Keratinocyte (primary cell): ENCODE measurements at regions not wholly inside any gene's neighbourhood (a gene's known extent, or its start where the extent isn't known, plus 50 kb on each side); places are given as distances from the start of the nearest gene placed in this dataset.

ENCODE experiments used
- DNase-seq: peaks from one replicate; pipeline ENCODE4 v3.0.0-alpha.2; 2011; ENCODE audit warnings: low read depth, missing footprints, low spot score
- FAIRE-seq: peaks from 2 replicates; lab custom pipeline; 2011; peaks lifted over from hg19 to GRCh38; lab: Jason Lieb, UNC
- H2AFZ ChIP-seq: 2 replicates; pipeline ENCODE4 v1.6.0; 2012; ENCODE audit warnings: low read length, control low read depth, inconsistent platforms; ENCODE audit not compliant: control insufficient read depth
- H3K27ac ChIP-seq: 2 replicates; pipeline ENCODE4 v1.5.1; 2011; ENCODE audit warnings: low read length; ENCODE audit not compliant: control insufficient read depth, insufficient read depth
- H3K27me3 ChIP-seq: 3 replicates; pipeline ENCODE4 v1.6.0; 2011; ENCODE audit warnings: low read length; ENCODE audit not compliant: control insufficient read depth, insufficient read depth; ENCODE audit errors: extremely low read depth
- H3K36me3 ChIP-seq, 2 experiments: 2 replicates in 1 of 2; 3 replicates in 1 of 2; pipeline ENCODE4 v1.5.1; 2011; ENCODE audit warnings: low read length in 2 of 2, mild to moderate bottlenecking in 1 of 2; ENCODE audit not compliant: control insufficient read depth in 2 of 2, insufficient read depth in 2 of 2; ENCODE audit errors: extremely low read depth in 1 of 2
- H3K4me1 ChIP-seq: 3 replicates; pipeline ENCODE4 v1.5.1; 2011; ENCODE audit warnings: low read length; ENCODE audit not compliant: control insufficient read depth, insufficient read depth; ENCODE audit errors: extremely low read depth
- H3K4me2 ChIP-seq: 3 replicates; pipeline ENCODE4 v1.6.0; 2011; ENCODE audit warnings: low read depth, low read length; ENCODE audit not compliant: control insufficient read depth, insufficient read depth; ENCODE audit errors: extremely low read depth
- H3K4me3 ChIP-seq, 3 experiments: fragments of 200-600 bp in 1 of 3; sonication (generic) in 1 of 3; 2 replicates in 2 of 3; 3 replicates in 1 of 3; pipeline ENCODE4 v1.5.1; 2011 to 2016; ENCODE audit warnings: low read length in 3 of 3, mild to moderate bottlenecking in 3 of 3, control low read depth in 2 of 3, inconsistent platforms in 1 of 3, low read depth in 1 of 3, mixed read lengths in 1 of 3, mixed run types in 1 of 3, moderate library complexity in 1 of 3; ENCODE audit not compliant: control insufficient read depth in 2 of 3, insufficient read depth in 2 of 3; ENCODE audit errors: extremely low read depth in 1 of 3
- H3K79me2 ChIP-seq: 2 replicates; pipeline ENCODE4 v1.6.0; 2012; ENCODE audit warnings: low read length; ENCODE audit not compliant: control insufficient read depth, insufficient read depth
- H3K9ac ChIP-seq: 3 replicates; pipeline ENCODE4 v1.6.0; 2011; ENCODE audit warnings: low read length; ENCODE audit not compliant: control insufficient read depth, insufficient read depth; ENCODE audit errors: extremely low read depth
- H3K9me1 ChIP-seq: 3 replicates; pipeline ENCODE4 v1.6.0; 2011; ENCODE audit warnings: low read length; ENCODE audit not compliant: control insufficient read depth, insufficient read depth; ENCODE audit errors: extremely low read depth
- H3K9me3 ChIP-seq: 2 replicates; pipeline ENCODE4 v1.5.1; 2012; ENCODE audit warnings: low read depth, low read length; ENCODE audit not compliant: control insufficient read depth
- H4K20me1 ChIP-seq: 3 replicates; pipeline ENCODE4 v1.6.0; 2011; ENCODE audit warnings: low read length; ENCODE audit not compliant: control insufficient read depth, insufficient read depth; ENCODE audit errors: extremely low read depth
- EZH2 ChIP-seq: IDR thresholded peaks from one replicate; pipeline ENCODE4 v1.6.1; 2012; ENCODE audit warnings: inconsistent platforms, mild to moderate bottlenecking, low read length, moderate library complexity
- dilution Hi-C: fragments of 300-500 bp; cut with MboI; formaldehyde crosslinking; loops from one replicate; pipeline ENCODE4 v1.7.0; 2020; ENCODE audit warnings: low sequenced_read_pairs; ENCODE audit not compliant: extremely low pct_ligation_motif_present
- TF ChIP-seq, protein P1 (sequence below), 3 experiments: IDR thresholded peaks in 1 of 3; conservative IDR thresholded peaks in 1 of 3; optimal IDR thresholded peaks in 1 of 3; 2 replicates in 2 of 3; 3 replicates in 1 of 3; pipeline versions ENCODE3 to v1.5.1; 2011; ENCODE audit warnings: low read length in 3 of 3, mild to moderate bottlenecking in 3 of 3, moderate library complexity in 2 of 3, control low read depth in 1 of 3, inconsistent platforms in 1 of 3; ENCODE audit not compliant: insufficient read depth in 2 of 3; ENCODE audit errors: extremely low read depth in 1 of 3

DNA sequence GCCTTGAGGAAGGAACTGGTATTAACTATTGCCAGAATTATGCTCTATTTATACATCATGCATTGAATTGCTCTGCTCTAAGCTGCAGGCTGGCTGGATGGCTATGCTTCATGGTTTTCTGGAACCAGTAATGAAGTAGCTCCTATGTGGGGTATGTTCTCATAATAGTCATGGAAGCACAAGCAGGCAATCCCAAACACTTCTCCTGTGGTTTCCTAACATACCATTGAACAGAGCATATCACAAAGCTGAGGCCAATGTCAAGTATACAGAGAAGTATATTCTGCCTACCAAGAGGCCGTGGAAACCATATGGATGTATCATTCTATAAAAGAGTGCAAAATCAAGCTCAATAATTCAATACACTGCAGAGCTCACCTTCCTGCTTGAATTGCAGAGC, 1752.4 kb upstream of the FLRT2 start:
- no peak overlapping the region for H2AFZ ChIP-seq
- no peak overlapping the region for H3K27ac ChIP-seq
- no peaks in the 10 kb centered on the region for H3K9me1 ChIP-seq
- H3K79me2 ChIP-seq, result no peaks in the 10 kb centered on the region
- DNase-seq (no peak), FAIRE-seq (no peak)
- H4K20me1 ChIP-seq, result no peaks in the 10 kb centered on the region
- no peaks in the 10 kb centered on the region for H3K9me3 ChIP-seq
- no peaks in the 10 kb centered on the region for H3K36me3 ChIP-seq
- H3K27me3 ChIP-seq, result no peaks in the 10 kb centered on the region
- no peak overlapping the region for H3K9ac ChIP-seq
- no peak overlapping the region for H3K4me2 ChIP-seq
- dilution Hi-C loops, result no loop called here
- TF ChIP-seq, protein P1, sequence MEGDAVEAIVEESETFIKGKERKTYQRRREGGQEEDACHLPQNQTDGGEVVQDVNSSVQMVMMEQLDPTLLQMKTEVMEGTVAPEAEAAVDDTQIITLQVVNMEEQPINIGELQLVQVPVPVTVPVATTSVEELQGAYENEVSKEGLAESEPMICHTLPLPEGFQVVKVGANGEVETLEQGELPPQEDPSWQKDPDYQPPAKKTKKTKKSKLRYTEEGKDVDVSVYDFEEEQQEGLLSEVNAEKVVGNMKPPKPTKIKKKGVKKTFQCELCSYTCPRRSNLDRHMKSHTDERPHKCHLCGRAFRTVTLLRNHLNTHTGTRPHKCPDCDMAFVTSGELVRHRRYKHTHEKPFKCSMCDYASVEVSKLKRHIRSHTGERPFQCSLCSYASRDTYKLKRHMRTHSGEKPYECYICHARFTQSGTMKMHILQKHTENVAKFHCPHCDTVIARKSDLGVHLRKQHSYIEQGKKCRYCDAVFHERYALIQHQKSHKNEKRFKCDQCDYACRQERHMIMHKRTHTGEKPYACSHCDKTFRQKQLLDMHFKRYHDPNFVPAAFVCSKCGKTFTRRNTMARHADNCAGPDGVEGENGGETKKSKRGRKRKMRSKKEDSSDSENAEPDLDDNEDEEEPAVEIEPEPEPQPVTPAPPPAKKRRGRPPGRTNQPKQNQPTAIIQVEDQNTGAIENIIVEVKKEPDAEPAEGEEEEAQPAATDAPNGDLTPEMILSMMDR (optimal IDR thresholded peaks at IDR 0.05 in 1 of 3, IDR thresholded peaks at IDR 0.05 in 1 of 3, conservative IDR thresholded peaks at IDR 0.05 in 1 of 3; ENCODE audit: extremely low read depth in 1 of 3, insufficient read depth in 2 of 3, low read length in 3 of 3), result no peak
- TF ChIP-seq EZH2, result no peak
- H3K4me3 ChIP-seq, result no peak overlapping the region
- H3K4me1 ChIP-seq, result no peaks in the 10 kb centered on the region

- FAIRE-seq, result no peak
- Histone ChIP-seq H3K9me1 (no peaks in the 10 kb centered on the region), H4K20me1 (no peaks in the 10 kb centered on the region), H3K27me3 (no peaks in the 10 kb centered on the region), H3K36me3 (no peaks in the 10 kb centered on the region), H3K4me1 (no peaks in the 10 kb centered on the region), H3K4me2 (no peak overlapping the region), H3K9me3 (no peaks in the 10 kb centered on the region), H3K27ac (no peak overlapping the region), H2AFZ (no peak overlapping the region), H3K9ac (no peak overlapping the region), H3K79me2 (no peaks in the 10 kb centered on the region), H3K4me3 (no peak overlapping the region)
- dilution Hi-C loops, result no loop called here
- TF ChIP-seq EZH2, result no peak
- TF ChIP-seq, protein P1 (optimal IDR thresholded peaks at IDR 0.05 in 1 of 3, IDR thresholded peaks at IDR 0.05 in 1 of 3, conservative IDR thresholded peaks at IDR 0.05 in 1 of 3; ENCODE audit: extremely low read depth in 1 of 3, insufficient read depth in 2 of 3, low read length in 3 of 3), result no peak
- no peak for DNase-seq
Observed at GRCh38 chr14:83779266-83779665, 1750.7 kb upstream of the FLRT2 start.
